NOMO-1 treated with dmso at 0.1 percent for 144 hours (cell line): ENCODE measurements at regions not wholly inside any gene's neighbourhood (a gene's known extent, or its start where the extent isn't known, plus 50 kb on each side); places are given as distances from the start of the nearest gene placed in this dataset.

Experiments
- DNase-seq: peaks from one replicate; lab custom pipeline; 2025; ENCODE audit not compliant: unreplicated experiment; lab: John Stamatoyannopoulos, UW

DNA sequence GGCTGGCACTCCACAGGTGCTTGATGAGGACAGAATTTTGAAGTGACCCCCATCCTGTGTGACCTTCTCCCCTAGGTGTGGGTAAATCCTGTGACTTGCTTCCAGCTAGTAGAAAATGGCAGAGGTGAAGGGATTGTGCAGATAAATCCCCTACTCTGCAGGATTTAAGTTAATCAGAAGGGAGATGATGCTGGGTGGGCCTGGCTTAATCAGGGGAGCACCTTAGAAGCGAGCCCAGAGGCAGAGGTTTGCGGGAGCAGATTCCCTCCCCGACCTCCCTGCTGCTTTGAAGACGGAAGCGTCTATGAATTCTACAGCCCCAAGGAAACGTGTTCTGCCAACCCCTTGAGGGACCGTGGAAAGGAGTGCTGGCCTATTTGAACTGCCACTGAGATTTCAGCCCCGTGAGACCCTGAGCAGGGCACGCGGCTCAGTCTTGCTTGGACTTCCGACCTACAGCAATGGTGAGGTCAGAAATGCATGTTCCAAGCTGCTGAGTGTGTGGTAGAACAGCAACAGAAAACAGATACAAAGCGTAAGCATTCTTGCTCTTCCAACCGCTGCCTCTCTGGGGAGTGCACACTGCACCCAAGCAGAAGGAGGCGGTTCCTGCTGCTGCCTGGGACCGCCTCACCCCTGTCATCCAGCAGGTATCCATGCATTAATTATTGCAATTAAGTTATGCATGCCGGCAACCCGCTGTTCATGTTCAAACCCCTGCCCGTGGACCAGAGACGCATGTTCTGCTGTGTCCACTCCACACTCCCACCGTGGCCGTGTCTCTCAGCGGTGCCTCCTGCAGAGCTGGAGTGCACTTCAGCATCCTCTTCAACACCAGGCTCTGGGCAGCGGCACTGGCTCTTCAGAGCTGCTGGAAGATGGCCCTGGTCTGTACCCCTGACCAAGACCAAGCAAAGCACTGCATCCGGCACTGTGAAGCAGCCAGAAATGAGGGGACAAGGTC, 54.6 kb upstream of the RXRA start:
- DNase-seq, result no peak

DNA sequence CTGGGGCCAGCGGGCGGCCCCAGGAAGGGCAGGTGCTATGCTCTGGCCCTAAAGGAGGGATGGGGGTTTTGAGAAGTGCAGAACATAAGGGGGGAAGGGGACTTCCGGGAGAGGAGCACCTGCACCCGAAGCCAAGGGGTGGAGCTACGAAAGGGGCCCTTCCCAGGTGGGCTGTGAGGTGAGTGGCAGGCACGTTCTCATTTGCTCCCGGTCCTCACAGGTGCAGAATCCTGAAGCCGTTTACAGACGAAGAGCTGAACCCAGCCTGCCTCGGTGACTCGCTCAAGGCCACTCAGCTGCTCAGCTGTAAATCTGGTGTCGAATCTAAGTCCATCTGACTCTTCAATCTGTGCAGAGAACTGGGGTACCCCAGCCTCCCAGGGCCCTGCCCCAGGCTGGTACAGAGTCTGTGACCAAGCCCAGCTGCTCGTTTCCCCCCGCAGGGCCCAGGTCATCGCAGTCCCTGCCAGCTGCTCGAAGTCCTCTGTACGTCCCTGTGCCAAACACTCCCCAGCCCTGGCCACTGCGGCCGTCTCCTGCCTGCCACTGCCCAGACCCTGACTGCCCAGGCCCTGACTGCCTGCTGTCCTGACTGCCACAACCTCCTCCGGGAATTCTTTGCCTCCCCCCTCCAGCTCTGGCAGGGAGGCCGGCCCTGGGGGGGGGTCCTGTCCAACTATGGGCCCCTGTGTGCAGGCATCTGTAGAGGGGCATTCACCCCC, 53.8 kb upstream of the RXRA start:
- DNase-seq, result no peak

DNA sequence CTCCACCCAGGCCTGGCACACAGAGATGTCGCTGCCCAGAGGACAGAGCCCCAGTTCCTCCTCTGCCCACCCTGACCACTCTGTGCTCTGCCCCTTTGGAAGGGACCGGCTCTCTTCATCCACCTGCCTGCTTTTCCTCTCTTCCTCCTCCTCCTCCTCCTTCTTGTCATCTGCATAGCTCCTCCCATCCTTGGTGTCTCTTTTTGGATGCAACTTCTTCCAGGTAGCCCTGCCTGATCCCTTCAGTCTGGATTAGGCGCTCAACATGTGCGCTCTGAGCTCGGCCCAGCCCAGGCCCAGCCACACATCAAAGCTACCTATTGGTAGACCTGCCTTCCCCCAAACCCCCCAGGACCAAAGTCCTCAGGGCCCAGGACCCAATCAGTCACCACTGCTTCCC, 52.6 kb upstream of the RXRA start:
- DNase-seq, result no peak

DNA sequence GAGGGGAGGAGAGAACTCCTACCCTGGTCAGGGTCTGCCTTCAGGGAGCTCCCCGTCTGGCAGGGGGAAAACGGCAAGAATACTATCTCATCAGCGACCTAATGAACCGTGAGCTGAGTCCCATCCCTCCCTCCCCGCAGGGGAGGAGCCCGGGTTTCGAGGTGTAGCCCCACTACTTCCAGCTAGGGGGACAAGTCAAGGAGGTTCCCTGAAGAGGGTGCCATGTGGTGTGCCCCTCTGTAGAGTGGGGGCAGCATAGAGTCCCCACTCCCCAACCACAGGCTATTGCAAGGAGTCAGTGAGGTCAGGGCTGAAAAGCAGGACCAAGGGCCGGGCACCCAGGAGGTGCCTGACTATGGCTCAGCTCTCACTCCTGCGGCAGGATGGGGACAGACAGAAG, 50.9 kb upstream of the RXRA start:
- no peak for DNase-seq

DNA sequence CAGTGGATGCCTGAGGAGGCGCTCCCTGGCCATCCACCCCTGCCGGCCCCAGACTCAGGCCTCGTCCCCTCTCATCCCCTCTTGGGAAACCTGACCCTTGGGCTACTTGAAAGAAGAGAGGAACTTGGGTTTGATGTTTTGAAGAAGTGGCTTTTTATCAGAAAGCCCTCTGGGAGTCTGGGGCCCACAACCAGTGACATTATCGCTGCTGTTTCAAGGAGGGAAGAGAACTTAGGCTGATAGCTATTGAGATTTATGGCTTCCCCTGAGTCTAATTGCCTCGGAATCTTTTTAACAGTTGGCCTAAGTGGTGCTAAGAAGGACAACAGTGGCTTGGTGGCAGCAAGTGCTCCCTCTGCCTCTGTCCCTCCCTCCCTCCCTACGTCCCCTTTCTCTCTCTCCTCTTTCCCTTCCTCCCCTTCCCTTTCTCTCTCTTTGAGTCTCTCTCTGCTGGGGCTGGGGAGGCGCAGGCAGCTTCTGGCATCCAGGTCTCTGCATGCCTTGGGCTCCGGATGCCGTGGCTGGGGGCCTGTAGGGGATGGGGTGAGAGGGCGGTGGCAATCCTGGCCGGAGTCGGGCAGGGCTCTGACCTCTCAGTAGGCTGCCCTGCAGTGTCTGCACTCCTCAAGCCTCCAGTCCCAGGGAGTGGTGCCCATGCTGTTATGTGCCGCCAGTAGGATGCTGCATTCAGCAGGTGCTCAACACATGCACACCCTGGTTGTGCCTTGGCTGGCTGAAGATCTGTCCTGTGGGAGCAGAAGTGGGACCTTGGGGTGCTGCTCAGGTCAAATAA, 49.6 kb upstream of the RXRA start:
- peak; percentile 92 for DNase-seq
